Thyroid gland (tissue), 4 donors: ENCODE measurements at regions not wholly inside any gene's neighbourhood (a gene's known extent, or its start where the extent isn't known, plus 50 kb on each side); places are given as distances from the start of the nearest gene placed in this dataset.

Experiments
- POLR2A ChIP-seq, 2 donors: fragments of 450-650 bp; IDR thresholded peaks; one replicate each; pipeline ENCODE4 v1.6.1; 2017; ENCODE audit warnings: antibody characterized with exemption in 2 of 2, mild to moderate bottlenecking in 2 of 2, moderate library complexity in 1 of 2
- TF ChIP-seq, protein P1 (sequence below), 6 experiments: fragments of 200-600 bp in 3 of 6; fragments of 450-650 bp in 3 of 6; sonication (generic) in 3 of 6; IDR thresholded peaks; one replicate each; pipeline ENCODE4 v1.5.1; 2016 to 2019; ENCODE audit warnings: antibody characterized with exemption in 6 of 6, mild to moderate bottlenecking in 2 of 6, inconsistent platforms in 1 of 6, moderate library complexity in 1 of 6

DNA sequence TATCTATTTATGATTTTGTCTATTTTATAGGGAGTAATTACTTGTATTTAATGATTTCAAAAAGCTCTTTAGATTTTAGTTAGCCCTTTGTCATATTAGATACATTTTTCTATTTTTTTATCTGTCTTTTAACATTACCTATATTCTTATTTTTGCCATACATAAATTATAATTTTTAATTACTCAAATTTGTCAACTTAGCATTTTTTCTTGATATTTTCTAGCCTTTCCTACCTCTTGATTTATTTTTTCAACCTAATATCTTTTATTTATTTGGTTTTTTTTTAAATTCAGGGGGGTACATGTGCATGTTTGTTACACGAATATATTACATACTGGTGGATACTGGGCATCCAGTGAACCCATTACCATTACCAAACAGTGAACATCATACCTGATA, 114.3 kb upstream of the F13A1 start:
- TF ChIP-seq, protein P1, sequence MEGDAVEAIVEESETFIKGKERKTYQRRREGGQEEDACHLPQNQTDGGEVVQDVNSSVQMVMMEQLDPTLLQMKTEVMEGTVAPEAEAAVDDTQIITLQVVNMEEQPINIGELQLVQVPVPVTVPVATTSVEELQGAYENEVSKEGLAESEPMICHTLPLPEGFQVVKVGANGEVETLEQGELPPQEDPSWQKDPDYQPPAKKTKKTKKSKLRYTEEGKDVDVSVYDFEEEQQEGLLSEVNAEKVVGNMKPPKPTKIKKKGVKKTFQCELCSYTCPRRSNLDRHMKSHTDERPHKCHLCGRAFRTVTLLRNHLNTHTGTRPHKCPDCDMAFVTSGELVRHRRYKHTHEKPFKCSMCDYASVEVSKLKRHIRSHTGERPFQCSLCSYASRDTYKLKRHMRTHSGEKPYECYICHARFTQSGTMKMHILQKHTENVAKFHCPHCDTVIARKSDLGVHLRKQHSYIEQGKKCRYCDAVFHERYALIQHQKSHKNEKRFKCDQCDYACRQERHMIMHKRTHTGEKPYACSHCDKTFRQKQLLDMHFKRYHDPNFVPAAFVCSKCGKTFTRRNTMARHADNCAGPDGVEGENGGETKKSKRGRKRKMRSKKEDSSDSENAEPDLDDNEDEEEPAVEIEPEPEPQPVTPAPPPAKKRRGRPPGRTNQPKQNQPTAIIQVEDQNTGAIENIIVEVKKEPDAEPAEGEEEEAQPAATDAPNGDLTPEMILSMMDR (IDR thresholded peaks at IDR 0.05), result no peak
- no peak for TF ChIP-seq POLR2A (IDR thresholded peaks at IDR 0.05)
